ENCODE measurements at regions not wholly inside any gene's neighbourhood (a gene's known extent, or its start where the extent isn't known, plus 50 kb on each side); places are given as distances from the start of the nearest gene placed in this dataset.
"Not testable (repeated sequence)": the region's sequence is repeated elsewhere in the genome, so short reads cannot be mapped to it uniquely, and the experiment has no call there.

GRCh38 chr11:112615891-112616290 is 345.3 kb upstream of the NCAM1 start:
- DNase-seq (ENCODE audit: low read depth, low spot score) = no peak

- DNase-seq (ENCODE audit: low read depth, low spot score) = no peak
Measured at GRCh38 chr11:112616327-112617097, 344.7 kb upstream of the NCAM1 start.

- no peak for DNase-seq (ENCODE audit: low read depth, low spot score)
Measured at GRCh38 chr11:112617098-112617425, 344.2 kb upstream of the NCAM1 start.

- no peak for DNase-seq (ENCODE audit: low read depth, low spot score)
Measured at GRCh38 chr11:112617977-112618826, 343.0 kb upstream of the NCAM1 start.

GRCh38 chr11:112619106-112619505 is 342.1 kb upstream of the NCAM1 start:
- no peak for DNase-seq (ENCODE audit: low read depth, low spot score)

GRCh38 chr11:112620621-112621394 is 340.4 kb upstream of the NCAM1 start:
- DNase-seq (ENCODE audit: low read depth, low spot score) = peak; percentile 23

- DNase-seq (ENCODE audit: low read depth, low spot score) = no peak
Measured at GRCh38 chr11:112623057-112623456, 338.2 kb upstream of the NCAM1 start.

GRCh38 chr11:112624431-112624830 is 336.8 kb upstream of the NCAM1 start:
- no peak for DNase-seq (ENCODE audit: low read depth, low spot score)

- not testable (repeated sequence) for DNase-seq (ENCODE audit: low read depth, low spot score)
Measured at GRCh38 chr11:112624971-112625370, 336.2 kb upstream of the NCAM1 start.

GRCh38 chr11:112625814-112626213 is 335.4 kb upstream of the NCAM1 start:
- peak; percentile 47 for DNase-seq (ENCODE audit: low read depth, low spot score)

- DNase-seq (ENCODE audit: low read depth, low spot score) = no peak
Measured at GRCh38 chr11:112626731-112627130, 334.5 kb upstream of the NCAM1 start.

GRCh38 chr11:112627588-112628045 is 333.6 kb upstream of the NCAM1 start:
- DNase-seq (ENCODE audit: low read depth, low spot score) = no peak

- DNase-seq (ENCODE audit: low read depth, low spot score) = peak; percentile 65
Measured at GRCh38 chr11:112628676-112629075, 332.5 kb upstream of the NCAM1 start.

- DNase-seq (ENCODE audit: low read depth, low spot score) = no peak
Measured at GRCh38 chr11:112630496-112630895, 330.7 kb upstream of the NCAM1 start.

- no peak for DNase-seq (ENCODE audit: low read depth, low spot score)
Measured at GRCh38 chr11:112631333-112631732, 329.9 kb upstream of the NCAM1 start.

GRCh38 chr11:112632866-112633505 is 328.2 kb upstream of the NCAM1 start:
- DNase-seq (ENCODE audit: low read depth, low spot score) = peak; percentile 63

- DNase-seq (ENCODE audit: low read depth, low spot score) = no peak
Measured at GRCh38 chr11:112634551-112634950, 326.7 kb upstream of the NCAM1 start.

GRCh38 chr11:112634995-112635737 is 326.1 kb upstream of the NCAM1 start:
- no peak for DNase-seq (ENCODE audit: low read depth, low spot score)

- no peak for DNase-seq (ENCODE audit: low read depth, low spot score)
Measured at GRCh38 chr11:112637076-112637475, 324.1 kb upstream of the NCAM1 start.

GRCh38 chr11:112637876-112638275 is 323.3 kb upstream of the NCAM1 start:
- DNase-seq (ENCODE audit: low read depth, low spot score) = no peak

- DNase-seq (ENCODE audit: low read depth, low spot score) = no peak
Measured at GRCh38 chr11:112639469-112639868, 321.8 kb upstream of the NCAM1 start.
